Fibroblast of skin of scalp (primary cell): ENCODE measurements at regions not wholly inside any gene's neighbourhood (a gene's known extent, or its start where the extent isn't known, plus 50 kb on each side); places are given as distances from the start of the nearest gene placed in this dataset.

Experiments
- DNase-seq: peaks from one replicate; pipeline ENCODE4 v3.0.0-alpha.2; 2013

- no peak for DNase-seq
Measured at GRCh38 chr4:20646287-20646686, 54.0 kb upstream of the PACRGL start.
